ENCODE measurements at regions not wholly inside any gene's neighbourhood (a gene's known extent, or its start where the extent isn't known, plus 50 kb on each side); places are given as distances from the start of the nearest gene placed in this dataset.

DNA sequence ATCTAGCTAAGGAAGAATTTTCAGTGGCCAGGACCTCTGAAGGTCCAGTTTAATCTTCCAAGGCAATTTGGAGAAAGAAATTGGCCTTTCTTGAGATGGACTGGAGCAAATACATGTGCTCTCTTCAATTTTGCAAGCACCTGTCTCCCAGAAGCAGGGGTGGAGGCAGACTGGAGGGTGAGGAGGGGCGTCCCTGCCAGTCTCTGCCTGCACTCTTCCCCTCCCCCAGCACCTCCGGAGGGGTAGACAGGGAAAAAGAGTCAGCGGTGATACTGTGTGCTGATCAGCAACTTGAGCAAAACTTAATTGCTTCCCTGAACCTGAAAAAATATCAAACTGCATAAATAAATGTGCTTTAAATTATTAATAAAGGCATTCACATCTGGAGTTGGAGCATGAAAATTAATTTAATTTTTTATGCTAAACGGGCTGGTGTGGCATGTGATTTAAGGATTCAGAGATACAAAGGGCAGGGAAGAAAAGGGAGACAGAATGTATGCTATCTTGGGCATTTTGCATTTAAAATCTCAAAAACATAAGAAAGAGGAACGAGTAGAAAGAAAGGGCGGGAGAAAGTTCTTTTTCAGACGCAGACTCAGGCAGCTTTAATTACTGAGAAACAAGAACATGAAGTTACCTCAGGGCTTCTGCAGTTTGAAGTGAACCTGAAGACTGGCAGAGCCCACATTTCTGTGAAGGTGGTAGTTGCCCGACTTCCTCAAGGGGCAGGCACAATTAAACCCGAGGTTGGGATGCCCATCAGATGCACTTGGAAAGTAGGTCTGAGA is 319.7 kb downstream of the UACA start:
- TF ChIP-seq, protein P1, sequence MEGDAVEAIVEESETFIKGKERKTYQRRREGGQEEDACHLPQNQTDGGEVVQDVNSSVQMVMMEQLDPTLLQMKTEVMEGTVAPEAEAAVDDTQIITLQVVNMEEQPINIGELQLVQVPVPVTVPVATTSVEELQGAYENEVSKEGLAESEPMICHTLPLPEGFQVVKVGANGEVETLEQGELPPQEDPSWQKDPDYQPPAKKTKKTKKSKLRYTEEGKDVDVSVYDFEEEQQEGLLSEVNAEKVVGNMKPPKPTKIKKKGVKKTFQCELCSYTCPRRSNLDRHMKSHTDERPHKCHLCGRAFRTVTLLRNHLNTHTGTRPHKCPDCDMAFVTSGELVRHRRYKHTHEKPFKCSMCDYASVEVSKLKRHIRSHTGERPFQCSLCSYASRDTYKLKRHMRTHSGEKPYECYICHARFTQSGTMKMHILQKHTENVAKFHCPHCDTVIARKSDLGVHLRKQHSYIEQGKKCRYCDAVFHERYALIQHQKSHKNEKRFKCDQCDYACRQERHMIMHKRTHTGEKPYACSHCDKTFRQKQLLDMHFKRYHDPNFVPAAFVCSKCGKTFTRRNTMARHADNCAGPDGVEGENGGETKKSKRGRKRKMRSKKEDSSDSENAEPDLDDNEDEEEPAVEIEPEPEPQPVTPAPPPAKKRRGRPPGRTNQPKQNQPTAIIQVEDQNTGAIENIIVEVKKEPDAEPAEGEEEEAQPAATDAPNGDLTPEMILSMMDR (conservative IDR thresholded peaks at IDR 0.05; ENCODE audit: low read depth, low read length) = no peak
- TF ChIP-seq EZH2 (IDR thresholded peaks at IDR 0.05; ENCODE audit: borderline replicate concordance, low read depth, low read length, poor library complexity, severe bottlenecking) = no peak

Data from A673 (cell line).